CMK (cell line): ENCODE measurements at regions not wholly inside any gene's neighbourhood (a gene's known extent, or its start where the extent isn't known, plus 50 kb on each side); places are given as distances from the start of the nearest gene placed in this dataset.
"Not testable (repeated sequence)": the region's sequence is repeated elsewhere in the genome, so short reads cannot be mapped to it uniquely, and the experiment has no call there.

Source experiments
- DNase-seq: peaks from one replicate; pipeline ENCODE4 v3.0.0-alpha.2; 2010; ENCODE audit warnings: low read depth

GRCh38 chr7:52584041-52584440 lies 451.4 kb upstream of the POM121L12 start:
- DNase-seq = no peak

- not testable (repeated sequence) for DNase-seq
Observed at GRCh38 chr7:52573141-52573540, 462.3 kb upstream of the POM121L12 start.

GRCh38 chr7:52571026-52571425 lies 464.4 kb upstream of the POM121L12 start:
- DNase-seq = no peak

GRCh38 chr7:52569151-52569550 lies 466.3 kb upstream of the POM121L12 start:
- no peak for DNase-seq

- DNase-seq = no peak
Observed at GRCh38 chr7:52565974-52566373, 469.5 kb upstream of the POM121L12 start.

GRCh38 chr7:52555805-52556204 lies 479.6 kb upstream of the POM121L12 start:
- no peak for DNase-seq

GRCh38 chr7:52547308-52547910 lies 488.0 kb upstream of the POM121L12 start:
- DNase-seq = no peak

GRCh38 chr7:52541198-52541765 lies 494.2 kb upstream of the POM121L12 start:
- not testable (repeated sequence) for DNase-seq

- DNase-seq = no peak
Observed at GRCh38 chr7:52540041-52540440, 495.4 kb upstream of the POM121L12 start.

- no peak for DNase-seq
Observed at GRCh38 chr7:52539414-52539813, 496.0 kb upstream of the POM121L12 start.

- no peak for DNase-seq
Observed at GRCh38 chr7:52537051-52537450, 498.4 kb upstream of the POM121L12 start.

GRCh38 chr7:52525772-52526341 lies 509.6 kb upstream of the POM121L12 start:
- DNase-seq = no peak

GRCh38 chr7:52518869-52519268 lies 516.6 kb upstream of the POM121L12 start:
- DNase-seq = no peak

- no peak for DNase-seq
Observed at GRCh38 chr7:52512656-52513055, 522.8 kb upstream of the POM121L12 start.

GRCh38 chr7:52507546-52508255 lies 527.7 kb upstream of the POM121L12 start:
- DNase-seq = no peak

- DNase-seq = no peak
Observed at GRCh38 chr7:52506325-52506724, 529.1 kb upstream of the POM121L12 start.

- no peak for DNase-seq
Observed at GRCh38 chr7:52504561-52504960, 530.9 kb upstream of the POM121L12 start.

- no peak for DNase-seq
Observed at GRCh38 chr7:52502281-52502680, 533.2 kb upstream of the POM121L12 start.

GRCh38 chr7:52501696-52502095 lies 533.7 kb upstream of the POM121L12 start:
- no peak for DNase-seq

GRCh38 chr7:52500841-52501240 lies 534.6 kb upstream of the POM121L12 start:
- DNase-seq = no peak

GRCh38 chr7:52498366-52498765 lies 537.1 kb upstream of the POM121L12 start:
- no peak for DNase-seq

- no peak for DNase-seq
Observed at GRCh38 chr7:52486267-52486666, 549.2 kb upstream of the POM121L12 start.

GRCh38 chr7:52482076-52482475 lies 553.4 kb upstream of the POM121L12 start:
- no peak for DNase-seq
